Mammary epithelial cell (primary cell): ENCODE measurements at regions not wholly inside any gene's neighbourhood (a gene's known extent, or its start where the extent isn't known, plus 50 kb on each side); places are given as distances from the start of the nearest gene placed in this dataset.

Source experiments
- EZH2 ChIP-seq: IDR thresholded peaks from 2 replicates; pipeline ENCODE4 v1.6.1; 2012; ENCODE audit warnings: low read length, inconsistent platforms, borderline replicate concordance
- TF ChIP-seq, protein P1 (sequence below), 2 donors: IDR thresholded peaks in 1 of 2; conservative IDR thresholded peaks in 1 of 2; 2 replicates each; pipeline ENCODE4 v1.5.1; 2011 to 2012; ENCODE audit warnings: inconsistent platforms in 2 of 2, low read length in 2 of 2, mild to moderate bottlenecking in 2 of 2, control low read depth in 1 of 2, low read depth in 1 of 2; ENCODE audit not compliant: insufficient read depth in 1 of 2; ENCODE audit errors: extremely low read depth in 1 of 2

DNA sequence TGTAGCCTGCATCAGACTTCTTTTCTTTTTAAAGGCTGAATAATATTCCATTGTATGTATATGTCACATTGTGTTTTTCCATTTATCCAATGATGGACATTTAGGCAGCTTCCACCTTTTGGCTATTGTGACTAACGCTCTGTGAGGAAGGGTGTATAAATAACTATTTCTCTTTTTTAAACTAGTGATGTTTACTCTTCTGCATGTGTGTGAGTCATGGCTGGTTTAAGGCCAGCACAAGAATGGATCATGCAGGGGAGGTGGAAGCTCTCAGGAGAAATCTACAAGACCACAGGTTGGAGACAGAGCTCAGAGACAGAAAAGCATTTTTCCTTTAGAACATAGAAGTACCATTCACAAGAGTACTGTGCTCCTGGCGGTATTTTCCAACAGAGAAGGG, 307.2 kb downstream of the SOX4 start:
- TF ChIP-seq, protein P1, sequence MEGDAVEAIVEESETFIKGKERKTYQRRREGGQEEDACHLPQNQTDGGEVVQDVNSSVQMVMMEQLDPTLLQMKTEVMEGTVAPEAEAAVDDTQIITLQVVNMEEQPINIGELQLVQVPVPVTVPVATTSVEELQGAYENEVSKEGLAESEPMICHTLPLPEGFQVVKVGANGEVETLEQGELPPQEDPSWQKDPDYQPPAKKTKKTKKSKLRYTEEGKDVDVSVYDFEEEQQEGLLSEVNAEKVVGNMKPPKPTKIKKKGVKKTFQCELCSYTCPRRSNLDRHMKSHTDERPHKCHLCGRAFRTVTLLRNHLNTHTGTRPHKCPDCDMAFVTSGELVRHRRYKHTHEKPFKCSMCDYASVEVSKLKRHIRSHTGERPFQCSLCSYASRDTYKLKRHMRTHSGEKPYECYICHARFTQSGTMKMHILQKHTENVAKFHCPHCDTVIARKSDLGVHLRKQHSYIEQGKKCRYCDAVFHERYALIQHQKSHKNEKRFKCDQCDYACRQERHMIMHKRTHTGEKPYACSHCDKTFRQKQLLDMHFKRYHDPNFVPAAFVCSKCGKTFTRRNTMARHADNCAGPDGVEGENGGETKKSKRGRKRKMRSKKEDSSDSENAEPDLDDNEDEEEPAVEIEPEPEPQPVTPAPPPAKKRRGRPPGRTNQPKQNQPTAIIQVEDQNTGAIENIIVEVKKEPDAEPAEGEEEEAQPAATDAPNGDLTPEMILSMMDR (conservative IDR thresholded peaks at IDR 0.05 in 1 of 2, IDR thresholded peaks at IDR 0.05 in 1 of 2; ENCODE audit: extremely low read depth in 1 of 2, insufficient read depth in 1 of 2, low read depth in 1 of 2, low read length in 2 of 2): no peak
- no peak for TF ChIP-seq EZH2
